ENCODE measurements at regions not wholly inside any gene's neighbourhood (a gene's known extent, or its start where the extent isn't known, plus 50 kb on each side); places are given as distances from the start of the nearest gene placed in this dataset.

DNA sequence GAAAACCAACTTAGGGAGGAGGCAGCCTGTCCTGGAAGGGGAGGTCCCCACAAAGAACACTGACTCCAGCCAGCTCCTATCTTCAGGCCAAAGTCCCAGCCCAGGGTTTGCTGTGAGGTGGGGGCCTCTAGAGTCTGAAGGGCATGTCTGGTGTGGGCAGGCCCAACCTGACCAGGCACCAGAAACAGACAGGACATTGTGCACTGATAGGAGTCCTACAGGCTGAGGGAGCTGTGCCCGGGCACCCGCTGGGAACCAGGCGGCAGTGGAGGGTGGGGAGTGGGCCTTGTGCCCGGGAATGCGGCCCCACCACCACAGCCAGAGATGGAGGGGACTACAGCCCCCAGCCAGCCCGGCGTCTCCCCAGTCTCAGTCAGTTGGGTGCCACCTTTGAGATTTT, 161.4 kb downstream of the WNT7A start:
- Histone ChIP-seq H4K8ac (ENCODE audit: low read depth, low read length) (no peak overlapping the region), H3K18ac (ENCODE audit: low read length) (no peak overlapping the region), H3K4ac (ENCODE audit: low read depth, low read length) (no peak overlapping the region), H3K9ac (ENCODE audit: low read length) (no peak overlapping the region), H2AK5ac (ENCODE audit: low read length) (no peak overlapping the region), H3K79me2 (ENCODE audit: control insufficient read depth, insufficient read depth, low read length, poor library complexity) (no peaks in the 10 kb centered on the region), H3K27me3 (ENCODE audit: insufficient read depth, low read length) (no peaks in the 10 kb centered on the region), H3K14ac (ENCODE audit: low read length) (no peak overlapping the region), H3K4me1 (ENCODE audit: control insufficient read depth in 1 of 2, insufficient read depth in 2 of 2, low read length in 2 of 2) (no peaks in the 10 kb centered on the region), H3K9me3 (ENCODE audit: insufficient read depth, low read depth, low read length) (peaks cover 10% of the 10 kb centered on the region), H2BK12ac (ENCODE audit: low read length) (no peak overlapping the region), H2BK5ac (ENCODE audit: low read depth, low read length, poor library complexity) (no peak overlapping the region), H3K4me3 (ENCODE audit: low read depth, low read length) (no peak overlapping the region), H2BK120ac (ENCODE audit: insufficient read depth, low read length, poor library complexity) (no peak overlapping the region), H3K23ac (ENCODE audit: low read length) (no peak overlapping the region), H2AFZ (ENCODE audit: insufficient read depth, low read length, poor library complexity) (no peak overlapping the region), H4K91ac (ENCODE audit: low read depth, low read length) (no peak overlapping the region), H3K27ac (ENCODE audit: low read depth, low read length) (no peak overlapping the region), H3K79me1 (ENCODE audit: low read length) (no peaks in the 10 kb centered on the region), H3K4me2 (ENCODE audit: low read length) (no peak overlapping the region), H4K12ac (ENCODE audit: low read depth, low read length) (no peak overlapping the region), H3K36me3 (ENCODE audit: control insufficient read depth in 1 of 2, insufficient read depth in 2 of 2, low read length in 2 of 2) (no peaks in the 10 kb centered on the region)
- no peak for DNase-seq
- no CpG with 5 or more reads among the region's 7 CpGs for WGBS (ENCODE audit: extremely low coverage, insufficient coverage, insufficient read length)

DNA sequence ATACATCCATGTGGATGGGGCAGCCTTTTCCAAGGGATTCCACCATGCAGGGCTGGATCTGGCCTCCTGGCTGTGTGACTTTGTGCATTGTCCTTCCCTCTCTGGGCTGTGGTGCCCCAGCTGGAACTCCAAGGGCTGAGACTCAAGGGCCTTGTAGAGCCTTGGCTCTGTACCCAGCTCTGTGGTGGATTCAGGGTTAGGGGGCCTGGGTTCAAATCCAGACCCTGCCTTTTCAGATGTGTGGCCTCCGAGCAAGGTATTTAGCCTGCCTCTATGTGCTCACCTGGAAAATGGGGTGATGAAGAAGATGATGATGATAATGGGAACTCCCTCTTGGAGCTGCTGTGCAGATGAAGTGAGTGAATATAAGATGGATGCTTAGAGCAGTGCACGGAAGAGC, 161.9 kb downstream of the WNT7A start:
- no peaks in the 10 kb centered on the region for H3K79me2 ChIP-seq (ENCODE audit: control insufficient read depth, insufficient read depth, low read length, poor library complexity)

GRCh38 chr3:13717222-13717895, 162.5 kb downstream of the WNT7A start:
- Histone ChIP-seq H3K18ac (ENCODE audit: low read length) (no peak overlapping the region), H2BK12ac (ENCODE audit: low read length) (no peak overlapping the region), H3K23ac (ENCODE audit: low read length) (no peak overlapping the region), H3K4me1 (ENCODE audit: control insufficient read depth in 1 of 2, insufficient read depth in 2 of 2, low read length in 2 of 2) (no peaks in the 10 kb centered on the region), H3K4ac (ENCODE audit: low read depth, low read length) (no peak overlapping the region), H3K79me1 (ENCODE audit: low read length) (no peaks in the 10 kb centered on the region), H4K12ac (ENCODE audit: low read depth, low read length) (no peak overlapping the region), H4K91ac (ENCODE audit: low read depth, low read length) (no peak overlapping the region), H3K9me3 (ENCODE audit: insufficient read depth, low read depth, low read length) (peaks cover 17% of the 10 kb centered on the region), H3K14ac (ENCODE audit: low read length) (no peak overlapping the region), H2AFZ (ENCODE audit: insufficient read depth, low read length, poor library complexity) (no peak overlapping the region), H3K4me2 (ENCODE audit: low read length) (no peak overlapping the region), H3K36me3 (ENCODE audit: control insufficient read depth in 1 of 2, insufficient read depth in 2 of 2, low read length in 2 of 2) (no peaks in the 10 kb centered on the region), H2BK120ac (ENCODE audit: insufficient read depth, low read length, poor library complexity) (no peak overlapping the region), H3K27me3 (ENCODE audit: insufficient read depth, low read length) (no peaks in the 10 kb centered on the region), H3K4me3 (ENCODE audit: low read depth, low read length) (no peak overlapping the region), H3K9ac (ENCODE audit: low read length) (no peak overlapping the region), H3K27ac (ENCODE audit: low read depth, low read length) (no peak overlapping the region), H2AK5ac (ENCODE audit: low read length) (no peak overlapping the region), H4K8ac (ENCODE audit: low read depth, low read length) (no peak overlapping the region), H2BK5ac (ENCODE audit: low read depth, low read length, poor library complexity) (no peak overlapping the region), H3K79me2 (ENCODE audit: control insufficient read depth, insufficient read depth, low read length, poor library complexity) (no peaks in the 10 kb centered on the region)
- no CpG with 5 or more reads among the region's 8 CpGs for WGBS (ENCODE audit: extremely low coverage, insufficient coverage, insufficient read length)
- no peak for DNase-seq

More for the DNA sequence above, 161.9 kb downstream of the WNT7A start:
- Histone ChIP-seq H4K8ac (ENCODE audit: low read depth, low read length) (no peak overlapping the region), H3K4me2 (ENCODE audit: low read length) (no peak overlapping the region), H3K27ac (ENCODE audit: low read depth, low read length) (no peak overlapping the region), H3K9me3 (ENCODE audit: insufficient read depth, low read depth, low read length) (peaks cover 13% of the 10 kb centered on the region), H2AK5ac (ENCODE audit: low read length) (no peak overlapping the region), H2BK120ac (ENCODE audit: insufficient read depth, low read length, poor library complexity) (no peak overlapping the region), H3K18ac (ENCODE audit: low read length) (no peak overlapping the region), H2BK12ac (ENCODE audit: low read length) (no peak overlapping the region), H4K91ac (ENCODE audit: low read depth, low read length) (no peak overlapping the region), H3K4me3 (ENCODE audit: low read depth, low read length) (no peak overlapping the region), H2AFZ (ENCODE audit: insufficient read depth, low read length, poor library complexity) (no peak overlapping the region), H3K4ac (ENCODE audit: low read depth, low read length) (no peak overlapping the region), H3K36me3 (ENCODE audit: control insufficient read depth in 1 of 2, insufficient read depth in 2 of 2, low read length in 2 of 2) (no peaks in the 10 kb centered on the region), H3K9ac (ENCODE audit: low read length) (no peak overlapping the region), H3K27me3 (ENCODE audit: insufficient read depth, low read length) (no peaks in the 10 kb centered on the region), H2BK5ac (ENCODE audit: low read depth, low read length, poor library complexity) (no peak overlapping the region), H3K23ac (ENCODE audit: low read length) (no peak overlapping the region), H3K14ac (ENCODE audit: low read length) (no peak overlapping the region), H3K4me1 (ENCODE audit: control insufficient read depth in 1 of 2, insufficient read depth in 2 of 2, low read length in 2 of 2) (no peaks in the 10 kb centered on the region), H4K12ac (ENCODE audit: low read depth, low read length) (no peak overlapping the region), H3K79me1 (ENCODE audit: low read length) (no peaks in the 10 kb centered on the region)
- DNase-seq = no peak
- WGBS (ENCODE audit: extremely low coverage, insufficient coverage, insufficient read length) = no CpG with 5 or more reads among the region's 2 CpGs

GRCh38 chr3:13716540-13717221, 163.2 kb downstream of the WNT7A start:
- Histone ChIP-seq H2BK5ac (ENCODE audit: low read depth, low read length, poor library complexity) (no peak overlapping the region), H4K91ac (ENCODE audit: low read depth, low read length) (no peak overlapping the region), H3K4me2 (ENCODE audit: low read length) (no peak overlapping the region), H3K4me1 (ENCODE audit: control insufficient read depth in 1 of 2, insufficient read depth in 2 of 2, low read length in 2 of 2) (no peaks in the 10 kb centered on the region), H3K27ac (ENCODE audit: low read depth, low read length) (no peak overlapping the region), H3K36me3 (ENCODE audit: control insufficient read depth in 1 of 2, insufficient read depth in 2 of 2, low read length in 2 of 2) (no peaks in the 10 kb centered on the region), H3K9me3 (ENCODE audit: insufficient read depth, low read depth, low read length) (peaks cover 17% of the 10 kb centered on the region), H3K4me3 (ENCODE audit: low read depth, low read length) (no peak overlapping the region), H3K9ac (ENCODE audit: low read length) (no peak overlapping the region), H3K79me2 (ENCODE audit: control insufficient read depth, insufficient read depth, low read length, poor library complexity) (no peaks in the 10 kb centered on the region), H4K12ac (ENCODE audit: low read depth, low read length) (no peak overlapping the region), H3K23ac (ENCODE audit: low read length) (no peak overlapping the region), H3K14ac (ENCODE audit: low read length) (no peak overlapping the region), H3K4ac (ENCODE audit: low read depth, low read length) (no peak overlapping the region), H4K8ac (ENCODE audit: low read depth, low read length) (no peak overlapping the region), H2AFZ (ENCODE audit: insufficient read depth, low read length, poor library complexity) (no peak overlapping the region), H3K27me3 (ENCODE audit: insufficient read depth, low read length) (no peaks in the 10 kb centered on the region), H3K18ac (ENCODE audit: low read length) (no peak overlapping the region), H2AK5ac (ENCODE audit: low read length) (no peak overlapping the region), H3K79me1 (ENCODE audit: low read length) (no peaks in the 10 kb centered on the region), H2BK12ac (ENCODE audit: low read length) (no peak overlapping the region), H2BK120ac (ENCODE audit: insufficient read depth, low read length, poor library complexity) (no peak overlapping the region)
- DNase-seq = no peak
- no CpG with 5 or more reads among the region's 7 CpGs for WGBS (ENCODE audit: extremely low coverage, insufficient coverage, insufficient read length)
